Heart right ventricle (tissue), 16 donors: ENCODE measurements at regions not wholly inside any gene's neighbourhood (a gene's known extent, or its start where the extent isn't known, plus 50 kb on each side); places are given as distances from the start of the nearest gene placed in this dataset.
A peak's percentile ranks its signal among the peaks of the same experiment; 100 is the strongest.

Experiments
- ATAC-seq, 8 donors: fragments of 200-7000 bp; cut with Tn5 transposase; one replicate each; pipeline ENCODE4 v1.9.1; 2020; ENCODE audit warnings: mild to moderate bottlenecking in 8 of 8, moderate library complexity in 8 of 8, moderate number of reproducible peaks in 1 of 8
- DNase-seq, 2 donors: peaks; one replicate each; pipeline ENCODE4 v3.0.0-alpha.2; 2020
- H3K27ac ChIP-seq, 10 donors: fragments of 200-600 bp; sonication (generic) in 2 of 10; one replicate each; pipeline versions ENCODE4 v1.5.0 to v1.8.0; 2020 to 2022; ENCODE audit warnings: mild to moderate bottlenecking in 3 of 10
- H3K27me3 ChIP-seq, 7 donors: fragments of 200-600 bp; one replicate each; pipeline ENCODE4 v1.8.0; 2021 to 2022; ENCODE audit warnings: mild to moderate bottlenecking in 2 of 7
- H3K36me3 ChIP-seq, 9 donors: fragments of 200-600 bp; sonication (generic) in 1 of 9; one replicate each; pipeline versions ENCODE4 v1.5.0 to v1.8.0; 2020 to 2022; ENCODE audit warnings: mild to moderate bottlenecking in 2 of 9
- H3K4me1 ChIP-seq, 9 donors: fragments of 200-600 bp; sonication (generic) in 1 of 9; one replicate each; pipeline versions ENCODE4 v1.5.0 to v1.8.0; 2020 to 2022; ENCODE audit warnings: mild to moderate bottlenecking in 4 of 9
- H3K4me3 ChIP-seq, 10 donors: fragments of 200-600 bp; sonication (generic) in 2 of 10; one replicate each; pipeline versions ENCODE4 v1.5.0 to v1.8.0; 2020 to 2022; ENCODE audit warnings: mild to moderate bottlenecking in 7 of 10, moderate library complexity in 2 of 10
- H3K9me3 ChIP-seq, 11 donors: fragments of 200-600 bp in 10 of 11; sonication (generic) in 2 of 11; one replicate each; pipeline versions ENCODE4 v1.5.0 to v1.8.0; 2013 to 2022; ENCODE audit warnings: mild to moderate bottlenecking in 2 of 11, control low read depth in 1 of 11, moderate library complexity in 1 of 11
- WGBS, 2 donors: extraction: QIAGEN DNeasy Blood & Tissue Kit; methylation state at CpG; one replicate each; pipeline ENCODE4 v1.1.7; 2013; ENCODE audit warnings: inconsistent platforms in 1 of 2; 5-methylcytosine and 5-hydroxymethylcytosine counted together
- intact Hi-C, 10 donors: fragments of 100-400 bp; cut with DNase I; formaldehyde crosslinking; loops; one replicate each; pipeline versions ENCODE4 v1.11.1 to v1.14.2; 2022
- TF ChIP-seq, protein P1 (sequence below), 9 donors: fragments of 200-600 bp; sonication (generic) in 2 of 9; IDR thresholded peaks; one replicate each; pipeline versions ENCODE4 v1.5.0 to v1.8.0; 2021 to 2022; ENCODE audit warnings: antibody characterized with exemption in 9 of 9, mild to moderate bottlenecking in 5 of 9, moderate library complexity in 1 of 9
- donor health status: Arrhythmogenic right ventricular cardiomyopathy.
- donor health status: ischemic (EF 13 %, LVEDD 7.1; RV severe dilation, severe dysfunction).
- donor health status: healthy with polysubstance abuse.
- donor health status: DM: no; HTN: yes; CAD: no.
- donor health status: DM: no; HTN: no; CAD: no.
- donor health status: ischemic (EF 25% LVEDD 6.9; RV normal size, moderate dysfunction).
- donor health status: ischemic (EF 25% LVEDD 5.7; RV mildly dilated, moderate dysfunction).
- donor health status: healthy.
- donor health status: DM: yes; HTN: yes; CAD: no.
- donor health status: Ischemic cardiomyopathy.
- donor health status: ischemic (EF 35%, LVEDD 5.7; RV mildly dilated, moderate dysfunction).
- donor health status: nonischemic (EF 11% LVEDD 7.7; RV severe dilation, severe dysfunction).
- donor health status: DM: yes; HTN: yes; CAD: no.
- donor health status: PGD.
- donor health status: ischemic (EF 29% LVEDD 5.4; RV normal size, mild dysfunction).
- donor health status: nonischemic (EF 23%, LVEDD 6.1; RV moderate dilation, normal function).

DNA sequence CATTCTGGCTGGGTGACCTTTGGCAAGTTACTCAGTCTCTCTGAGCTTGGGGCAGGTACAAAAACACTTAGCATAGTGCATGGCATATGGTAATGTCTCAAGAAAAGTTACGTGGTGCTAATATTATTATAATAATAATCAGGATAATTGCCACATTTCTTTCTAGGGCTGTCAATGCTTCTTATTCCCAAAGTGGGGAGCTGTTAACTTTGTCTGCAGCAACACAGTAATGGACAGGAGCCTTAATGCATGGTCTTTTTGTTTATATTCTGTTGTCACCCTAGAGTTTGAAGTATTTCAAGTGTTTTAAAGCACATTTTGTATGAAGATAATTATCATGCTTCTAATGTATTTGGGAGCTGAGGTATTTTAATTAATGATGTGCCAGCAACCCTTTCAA, 121.8 kb downstream of the FHIP1A start:
- no peaks in the 10 kb centered on the region for H3K9me3 ChIP-seq
- WGBS, 2 donors: 48 to 59% methylated on average over 1 of the region's 1 CpG
- intact Hi-C loops: no loop called here
- DNase-seq (no peak), ATAC-seq (no peak)
- H3K27me3 ChIP-seq: no peaks in the 10 kb centered on the region
- H3K36me3 ChIP-seq: no peaks in the 10 kb centered on the region
- H3K4me1 ChIP-seq: peaks cover 0 to 11% (median 0%) of the 10 kb centered on the region in 9 donors
- TF ChIP-seq, protein P1, sequence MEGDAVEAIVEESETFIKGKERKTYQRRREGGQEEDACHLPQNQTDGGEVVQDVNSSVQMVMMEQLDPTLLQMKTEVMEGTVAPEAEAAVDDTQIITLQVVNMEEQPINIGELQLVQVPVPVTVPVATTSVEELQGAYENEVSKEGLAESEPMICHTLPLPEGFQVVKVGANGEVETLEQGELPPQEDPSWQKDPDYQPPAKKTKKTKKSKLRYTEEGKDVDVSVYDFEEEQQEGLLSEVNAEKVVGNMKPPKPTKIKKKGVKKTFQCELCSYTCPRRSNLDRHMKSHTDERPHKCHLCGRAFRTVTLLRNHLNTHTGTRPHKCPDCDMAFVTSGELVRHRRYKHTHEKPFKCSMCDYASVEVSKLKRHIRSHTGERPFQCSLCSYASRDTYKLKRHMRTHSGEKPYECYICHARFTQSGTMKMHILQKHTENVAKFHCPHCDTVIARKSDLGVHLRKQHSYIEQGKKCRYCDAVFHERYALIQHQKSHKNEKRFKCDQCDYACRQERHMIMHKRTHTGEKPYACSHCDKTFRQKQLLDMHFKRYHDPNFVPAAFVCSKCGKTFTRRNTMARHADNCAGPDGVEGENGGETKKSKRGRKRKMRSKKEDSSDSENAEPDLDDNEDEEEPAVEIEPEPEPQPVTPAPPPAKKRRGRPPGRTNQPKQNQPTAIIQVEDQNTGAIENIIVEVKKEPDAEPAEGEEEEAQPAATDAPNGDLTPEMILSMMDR (IDR thresholded peaks at IDR 0.05): peak in 5 of 9 donors; percentile 14 to 34 (median 24)
- H3K4me3 ChIP-seq: no peak overlapping the region
- H3K27ac ChIP-seq: no peak overlapping the region

GRCh38 chr4:151532001-151532708, 123.2 kb downstream of the FHIP1A start:
- intact Hi-C loops: no loop called here
- Histone ChIP-seq H3K4me1 (peaks cover 0 to 11% (median 0%) of the 10 kb centered on the region in 9 donors), H3K36me3 (no peaks in the 10 kb centered on the region), H3K27ac (no peak overlapping the region), H3K4me3 (no peak overlapping the region), H3K27me3 (no peaks in the 10 kb centered on the region), H3K9me3 (no peaks in the 10 kb centered on the region)
- DNase-seq: no peak
- WGBS, 2 donors: 81 to 84% methylated on average over 6 of the region's 6 CpGs
- no peak for ATAC-seq
- TF ChIP-seq, protein P1 (IDR thresholded peaks at IDR 0.05): no peak

- Histone ChIP-seq H3K36me3 (no peaks in the 10 kb centered on the region), H3K4me3 (no peak overlapping the region), H3K27me3 (no peaks in the 10 kb centered on the region), H3K27ac (no peak overlapping the region), H3K4me1 (no peaks in the 10 kb centered on the region), H3K9me3 (no peaks in the 10 kb centered on the region)
- TF ChIP-seq, protein P1 (IDR thresholded peaks at IDR 0.05): no peak
- no peak for DNase-seq
- 28 to 37% methylated on average over 1 of the region's 1 CpG for WGBS, 2 donors
- intact Hi-C loops: no loop called here
- ATAC-seq: peak in 3 of 8 donors; percentile 52 to 67 (median 55)
Measured at GRCh38 chr4:151534195-151534594, 125.2 kb downstream of the FHIP1A start.

DNA sequence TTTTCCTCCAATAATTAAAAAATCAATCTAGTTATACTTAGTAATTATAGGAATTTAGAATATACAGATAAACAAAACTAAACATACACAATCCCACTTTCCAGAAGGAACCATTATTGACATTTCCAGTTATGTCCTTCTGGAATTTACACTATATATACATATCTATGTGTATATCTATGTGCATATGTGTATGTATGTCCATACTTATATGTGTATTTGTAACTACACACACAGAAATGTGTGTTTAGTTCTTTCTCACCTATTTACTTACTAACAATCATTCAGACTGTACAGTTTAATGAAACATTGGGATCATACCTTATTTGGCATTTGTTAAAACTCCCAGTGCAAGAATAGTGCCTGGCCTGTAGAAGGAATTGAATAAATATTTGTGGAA, 126.4 kb downstream of the FHIP1A start:
- intact Hi-C loops: no loop called here
- no peaks in the 10 kb centered on the region for H3K27me3 ChIP-seq
- no peak overlapping the region for H3K4me3 ChIP-seq
- TF ChIP-seq, protein P1 (IDR thresholded peaks at IDR 0.05): no peak
- DNase-seq (no peak), ATAC-seq (no peak)
- no peak overlapping the region for H3K27ac ChIP-seq
- peaks cover 0 to under 1% (median 0%) of the 10 kb centered on the region in 9 donors for H3K4me1 ChIP-seq
- H3K9me3 ChIP-seq: no peaks in the 10 kb centered on the region
- H3K36me3 ChIP-seq: no peaks in the 10 kb centered on the region
